ENCODE measurements at regions not wholly inside any gene's neighbourhood (a gene's known extent, or its start where the extent isn't known, plus 50 kb on each side); places are given as distances from the start of the nearest gene placed in this dataset.

- Histone ChIP-seq H3K36me3 (no peaks in the 10 kb centered on the region), H3K4me1 (no peaks in the 10 kb centered on the region), H3K27ac (no peak overlapping the region), H3K9me3 (peaks cover 0 to 6% of the 10 kb centered on the region in 2 donors), H3K27me3 (no peaks in the 10 kb centered on the region), H3K4me3 (no peak overlapping the region)
- TF ChIP-seq CTCF (IDR thresholded peaks at IDR 0.05) = no peak
- DNase-seq (ENCODE audit: low spot score) = peak; percentile 44
Measured at GRCh38 chr22:48894804-48895250, 932.8 kb downstream of the BRD1 start.

GRCh38 chr22:48894064-48894671 lies 933.5 kb downstream of the BRD1 start:
- H3K36me3 ChIP-seq = no peaks in the 10 kb centered on the region
- TF ChIP-seq CTCF (IDR thresholded peaks at IDR 0.05) = no peak
- H3K27me3 ChIP-seq = no peaks in the 10 kb centered on the region
- no peak overlapping the region for H3K4me3 ChIP-seq
- no peak overlapping the region for H3K27ac ChIP-seq
- peak; percentile 40 for DNase-seq (ENCODE audit: low spot score)
- H3K9me3 ChIP-seq = peaks cover 0 to 6% of the 10 kb centered on the region in 2 donors
- H3K4me1 ChIP-seq = no peaks in the 10 kb centered on the region

- no peak for TF ChIP-seq CTCF (IDR thresholded peaks at IDR 0.05)
- Histone ChIP-seq H3K4me1 (no peaks in the 10 kb centered on the region), H3K4me3 (no peak overlapping the region), H3K27ac (no peak overlapping the region), H3K27me3 (no peaks in the 10 kb centered on the region), H3K36me3 (no peaks in the 10 kb centered on the region), H3K9me3 (peaks cover 0 to 6% of the 10 kb centered on the region in 2 donors)
- DNase-seq (ENCODE audit: low spot score) = peak; percentile 49
Measured at GRCh38 chr22:48893288-48894063, 934.2 kb downstream of the BRD1 start.

GRCh38 chr22:48892578-48893287 lies 934.9 kb downstream of the BRD1 start:
- Histone ChIP-seq H3K4me3 (no peak overlapping the region), H3K4me1 (no peaks in the 10 kb centered on the region), H3K27ac (no peak overlapping the region), H3K9me3 (peaks cover 0 to 6% of the 10 kb centered on the region in 2 donors), H3K36me3 (no peaks in the 10 kb centered on the region), H3K27me3 (no peaks in the 10 kb centered on the region)
- peak; percentile 28 for DNase-seq (ENCODE audit: low spot score)
- no peak for TF ChIP-seq CTCF (IDR thresholded peaks at IDR 0.05)

GRCh38 chr22:48891688-48892577 lies 935.7 kb downstream of the BRD1 start:
- DNase-seq (ENCODE audit: low spot score) = peak; percentile 34
- no peak for TF ChIP-seq CTCF (IDR thresholded peaks at IDR 0.05)
- Histone ChIP-seq H3K27ac (no peak overlapping the region), H3K27me3 (no peaks in the 10 kb centered on the region), H3K9me3 (peaks cover 0 to 6% of the 10 kb centered on the region in 2 donors), H3K4me3 (no peak overlapping the region), H3K4me1 (no peaks in the 10 kb centered on the region), H3K36me3 (no peaks in the 10 kb centered on the region)

Measured in right atrium auricular region (tissue), 2 donors.